DOHH2 (cell line): ENCODE measurements at regions not wholly inside any gene's neighbourhood (a gene's known extent, or its start where the extent isn't known, plus 50 kb on each side); places are given as distances from the start of the nearest gene placed in this dataset.

Experiments
- H3F3A ChIP-seq: fragments of 200-600 bp; sonication (generic), shearing (Covaris generic); 2 replicates; pipeline ENCODE4 v1.6.0; 2016; ENCODE audit warnings: antibody characterized with exemption, mild to moderate bottlenecking; ENCODE audit not compliant: control insufficient read depth, insufficient read depth
- H3K27ac ChIP-seq: fragments of 200-600 bp; sonication (generic); 2 replicates; pipeline ENCODE4 v1.5.1; 2014; ENCODE audit warnings: low read depth, mild to moderate bottlenecking, low read length, moderate library complexity
- H3K27me3 ChIP-seq: fragments of 200-600 bp; sonication (generic); 2 replicates; pipeline ENCODE4 v1.6.1; 2014; ENCODE audit warnings: mild to moderate bottlenecking, low read length, mixed read lengths; ENCODE audit not compliant: control insufficient read depth
- H3K36me3 ChIP-seq: fragments of 200-600 bp; sonication (generic); 2 replicates; pipeline ENCODE4 v1.6.1; 2014; ENCODE audit warnings: mild to moderate bottlenecking, low read length, moderate library complexity, mixed read lengths; ENCODE audit not compliant: control insufficient read depth
- H3K4me1 ChIP-seq: fragments of 200-600 bp; sonication (generic); 2 replicates; pipeline ENCODE4 v1.6.1; 2014; ENCODE audit warnings: mild to moderate bottlenecking, low read length, mixed read lengths; ENCODE audit not compliant: control insufficient read depth
- H3K4me2 ChIP-seq: fragments of 200-600 bp; sonication (generic); 2 replicates; pipeline ENCODE4 v1.6.0; 2014; ENCODE audit warnings: mild to moderate bottlenecking, low read length, moderate library complexity
- H3K4me3 ChIP-seq: fragments of 200-600 bp; sonication (generic); 2 replicates; pipeline ENCODE4 v1.5.1; 2014; ENCODE audit warnings: mild to moderate bottlenecking, low read length, mixed read lengths
- H3K79me2 ChIP-seq: fragments of 200-600 bp; sonication (generic); 2 replicates; pipeline ENCODE4 v1.6.1; 2014; ENCODE audit warnings: mild to moderate bottlenecking, low read length, mixed read lengths; ENCODE audit not compliant: control insufficient read depth
- H3K9me2 ChIP-seq: fragments of 200-600 bp; sonication (generic); replicated peaks from 2 replicates; pipeline ENCODE4 v1.6.1; 2014; ENCODE audit warnings: mild to moderate bottlenecking, low read length, mixed read lengths; ENCODE audit not compliant: control insufficient read depth
- H3K9me3 ChIP-seq: fragments of 200-600 bp; sonication (generic); 2 replicates; pipeline ENCODE4 v1.6.1; 2014; ENCODE audit warnings: antibody characterized with exemption, low read length, mixed read lengths; ENCODE audit not compliant: control insufficient read depth, insufficient read depth
- H4K20me1 ChIP-seq: fragments of 200-600 bp; sonication (generic); 2 replicates; pipeline ENCODE4 v1.6.0; 2014; ENCODE audit warnings: low read depth, mild to moderate bottlenecking, antibody characterized with exemption, low read length, moderate library complexity; ENCODE audit not compliant: control insufficient read depth, insufficient read depth
- CTCF ChIP-seq: fragments of 200-600 bp; sonication (generic); IDR thresholded peaks from one replicate; pipeline ENCODE4 v1.5.1; 2014; ENCODE audit warnings: antibody characterized with exemption, mild to moderate bottlenecking, low read depth, low read length; ENCODE audit not compliant: poor library complexity, severe bottlenecking
- EZH2phosphoT487 ChIP-seq: fragments of 200-600 bp; sonication (generic); IDR thresholded peaks from 2 replicates; pipeline ENCODE4 v1.6.1; 2017; ENCODE audit warnings: borderline replicate concordance, mild to moderate bottlenecking, antibody characterized with exemption, low read length, moderate library complexity, mixed read lengths

GRCh38 chrY:8388512-8388911 is 948.8 kb upstream of the TSPY4 start:
- no peak overlapping the region for H3K27ac ChIP-seq
- H3F3A ChIP-seq: no peaks in the 10 kb centered on the region
- H3K79me2 ChIP-seq: no peaks in the 10 kb centered on the region
- H3K4me2 ChIP-seq: no peak overlapping the region
- H3K4me3 ChIP-seq: no peak overlapping the region
- H3K9me3 ChIP-seq: no peaks in the 10 kb centered on the region
- no peaks in the 10 kb centered on the region for H3K4me1 ChIP-seq
- H3K36me3 ChIP-seq: no peaks in the 10 kb centered on the region
- TF ChIP-seq EZH2phosphoT487 (no peak), CTCF (no peak)
- H3K27me3 ChIP-seq: no peaks in the 10 kb centered on the region
- no peaks in the 10 kb centered on the region for H4K20me1 ChIP-seq
- H3K9me2 ChIP-seq: no peaks in the 10 kb centered on the region

- no peaks in the 10 kb centered on the region for H3K36me3 ChIP-seq
- no peaks in the 10 kb centered on the region for H3K79me2 ChIP-seq
- H3K9me2 ChIP-seq: no peaks in the 10 kb centered on the region
- H3F3A ChIP-seq: no peaks in the 10 kb centered on the region
- H3K9me3 ChIP-seq: no peaks in the 10 kb centered on the region
- no peaks in the 10 kb centered on the region for H3K4me1 ChIP-seq
- no peak overlapping the region for H3K4me2 ChIP-seq
- H4K20me1 ChIP-seq: no peaks in the 10 kb centered on the region
- H3K4me3 ChIP-seq: no peak overlapping the region
- TF ChIP-seq EZH2phosphoT487 (no peak), CTCF (no peak)
- H3K27ac ChIP-seq: no peak overlapping the region
- no peaks in the 10 kb centered on the region for H3K27me3 ChIP-seq
These were observed 947.0 kb upstream of the TSPY4 start for GRCh38 chrY:8390310-8390709.

- H3F3A ChIP-seq: no peaks in the 10 kb centered on the region
- no peaks in the 10 kb centered on the region for H3K9me2 ChIP-seq
- no peaks in the 10 kb centered on the region for H3K9me3 ChIP-seq
- H3K4me3 ChIP-seq: no peak overlapping the region
- H3K4me1 ChIP-seq: no peaks in the 10 kb centered on the region
- no peaks in the 10 kb centered on the region for H3K79me2 ChIP-seq
- no peak for TF ChIP-seq CTCF
- TF ChIP-seq EZH2phosphoT487: no peak
- H3K27me3 ChIP-seq: no peaks in the 10 kb centered on the region
- H4K20me1 ChIP-seq: no peaks in the 10 kb centered on the region
- no peaks in the 10 kb centered on the region for H3K36me3 ChIP-seq
- H3K27ac ChIP-seq: no peak overlapping the region
- H3K4me2 ChIP-seq: no peak overlapping the region
These were observed 944.0 kb upstream of the TSPY4 start for GRCh38 chrY:8393246-8393645.

DNA sequence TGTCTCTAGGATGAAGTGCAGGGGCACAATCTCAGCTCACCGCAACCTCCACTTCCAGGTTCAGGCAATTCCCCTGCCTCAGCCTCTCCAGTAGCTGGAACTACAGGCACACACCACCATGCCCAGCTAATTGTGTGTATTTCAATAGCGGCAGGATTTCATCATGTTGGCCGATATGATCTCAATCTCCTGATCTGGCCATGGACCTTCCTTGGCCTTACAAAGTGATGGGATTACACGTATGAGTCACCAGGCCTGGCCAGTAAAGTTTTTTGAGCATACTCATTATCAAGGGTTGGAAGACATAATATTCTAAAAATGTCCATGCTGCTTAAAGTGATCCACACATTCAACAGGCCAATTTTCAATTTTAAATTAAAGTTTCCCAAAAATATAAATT is 914.4 kb upstream of the TSPY4 start:
- H3K36me3 ChIP-seq: no peaks in the 10 kb centered on the region
- TF ChIP-seq EZH2phosphoT487 (no peak), CTCF (no peak)
- H3K79me2 ChIP-seq: no peaks in the 10 kb centered on the region
- H3K9me2 ChIP-seq: no peaks in the 10 kb centered on the region
- no peaks in the 10 kb centered on the region for H3K4me1 ChIP-seq
- H3F3A ChIP-seq: no peaks in the 10 kb centered on the region
- H3K27me3 ChIP-seq: no peaks in the 10 kb centered on the region
- no peak overlapping the region for H3K27ac ChIP-seq
- H3K4me2 ChIP-seq: no peak overlapping the region
- H3K9me3 ChIP-seq: no peaks in the 10 kb centered on the region
- no peaks in the 10 kb centered on the region for H4K20me1 ChIP-seq
- H3K4me3 ChIP-seq: no peak overlapping the region
